AG04449 (cell line): ENCODE measurements at regions not wholly inside any gene's neighbourhood (a gene's known extent, or its start where the extent isn't known, plus 50 kb on each side); places are given as distances from the start of the nearest gene placed in this dataset.

ENCODE experiments used
- CTCF ChIA-PET: fragments of 350-600 bp; formaldehyde crosslinking; extraction: SDS; loops from one replicate; lab custom pipeline; 2021; ENCODE audit warnings: antibody characterized with exemption; lab: Yijun Ruan, JAX
- POLR2A ChIA-PET: fragments of 400-600, 350-600 bp; formaldehyde crosslinking; extraction: SDS; loops from one replicate; lab custom pipeline; 2020; ENCODE audit warnings: antibody characterized with exemption, inconsistent platforms; lab: Yijun Ruan, JAX
- DNase-seq: peaks from one replicate; pipeline ENCODE4 v3.0.0-alpha.2; 2010; ENCODE audit warnings: low read depth, low spot score
- H3K4me3 ChIP-seq: 2 replicates; pipeline ENCODE4 v1.5.1; 2011; ENCODE audit warnings: low read depth, mild to moderate bottlenecking, control low read depth, low read length
- TF ChIP-seq, protein P1 (sequence below): IDR thresholded peaks from one replicate; pipeline ENCODE4 v1.5.1; 2011; ENCODE audit warnings: mild to moderate bottlenecking, moderate library complexity, low read length, control low read depth, inconsistent platforms; ENCODE audit not compliant: insufficient read depth; ENCODE audit errors: missing control alignments

DNA sequence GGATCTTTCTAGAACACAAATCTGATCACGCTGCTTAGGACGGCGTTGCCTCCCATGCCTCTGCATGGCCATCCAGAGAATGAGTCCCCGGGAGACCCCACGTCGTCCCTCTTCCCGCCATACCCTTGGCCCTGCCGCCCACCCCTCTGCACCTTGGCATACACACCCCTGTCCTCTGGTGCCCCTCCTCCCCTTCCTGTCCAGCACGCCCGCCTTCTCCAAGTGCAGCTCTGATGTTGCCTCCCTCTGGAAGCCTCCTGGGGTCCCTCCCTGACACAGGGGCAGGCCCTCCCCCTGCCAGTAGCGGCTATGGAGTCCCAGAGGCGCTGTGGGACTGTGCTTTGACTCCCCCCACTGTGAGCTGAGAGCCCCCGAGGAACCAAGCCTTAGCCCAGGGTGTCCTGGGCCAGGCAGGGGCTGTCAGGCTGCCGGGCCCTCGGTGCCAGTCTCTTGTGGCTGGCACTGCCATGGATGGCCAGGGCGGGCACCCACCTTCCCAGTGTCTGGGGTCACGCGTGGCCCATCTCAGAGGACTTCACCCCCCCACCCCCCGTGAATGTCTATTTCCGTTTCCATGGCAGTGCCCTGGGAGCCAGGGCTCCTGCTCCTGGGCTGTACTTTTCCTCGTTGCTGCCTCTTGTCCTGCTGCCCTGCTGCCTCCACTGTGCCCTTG, 70.5 kb upstream of the RNU6ATAC start:
- TF ChIP-seq, protein P1, sequence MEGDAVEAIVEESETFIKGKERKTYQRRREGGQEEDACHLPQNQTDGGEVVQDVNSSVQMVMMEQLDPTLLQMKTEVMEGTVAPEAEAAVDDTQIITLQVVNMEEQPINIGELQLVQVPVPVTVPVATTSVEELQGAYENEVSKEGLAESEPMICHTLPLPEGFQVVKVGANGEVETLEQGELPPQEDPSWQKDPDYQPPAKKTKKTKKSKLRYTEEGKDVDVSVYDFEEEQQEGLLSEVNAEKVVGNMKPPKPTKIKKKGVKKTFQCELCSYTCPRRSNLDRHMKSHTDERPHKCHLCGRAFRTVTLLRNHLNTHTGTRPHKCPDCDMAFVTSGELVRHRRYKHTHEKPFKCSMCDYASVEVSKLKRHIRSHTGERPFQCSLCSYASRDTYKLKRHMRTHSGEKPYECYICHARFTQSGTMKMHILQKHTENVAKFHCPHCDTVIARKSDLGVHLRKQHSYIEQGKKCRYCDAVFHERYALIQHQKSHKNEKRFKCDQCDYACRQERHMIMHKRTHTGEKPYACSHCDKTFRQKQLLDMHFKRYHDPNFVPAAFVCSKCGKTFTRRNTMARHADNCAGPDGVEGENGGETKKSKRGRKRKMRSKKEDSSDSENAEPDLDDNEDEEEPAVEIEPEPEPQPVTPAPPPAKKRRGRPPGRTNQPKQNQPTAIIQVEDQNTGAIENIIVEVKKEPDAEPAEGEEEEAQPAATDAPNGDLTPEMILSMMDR: no peak
- no peak overlapping the region for H3K4me3 ChIP-seq
- ChIA-PET POLR2A (no interaction called here), CTCF (no interaction called here)
- DNase-seq: no peak

DNA sequence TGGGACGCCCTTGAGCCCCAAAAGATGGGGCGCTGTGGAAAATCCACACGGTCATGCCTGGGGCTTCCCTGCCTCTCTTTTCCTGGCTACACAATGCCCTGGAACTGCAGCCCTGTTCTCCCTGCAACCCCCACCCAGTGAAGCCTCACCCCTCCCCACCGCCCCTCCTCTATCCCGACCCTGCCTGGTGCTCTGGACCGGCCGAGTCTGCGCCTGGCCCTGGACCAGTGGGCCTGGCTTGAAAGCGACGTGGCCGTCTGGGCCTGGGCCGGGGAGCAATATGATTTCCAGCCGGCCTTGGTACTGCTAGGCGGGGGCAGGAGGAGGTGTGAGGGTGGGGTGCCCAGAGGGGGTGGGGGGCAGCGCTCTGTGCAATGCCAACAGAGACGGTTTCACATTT, 71.0 kb upstream of the RNU6ATAC start:
- ChIA-PET CTCF (no interaction called here), POLR2A (no interaction called here)
- no peak for DNase-seq
- TF ChIP-seq, protein P1: no peak
- no peak overlapping the region for H3K4me3 ChIP-seq

DNA sequence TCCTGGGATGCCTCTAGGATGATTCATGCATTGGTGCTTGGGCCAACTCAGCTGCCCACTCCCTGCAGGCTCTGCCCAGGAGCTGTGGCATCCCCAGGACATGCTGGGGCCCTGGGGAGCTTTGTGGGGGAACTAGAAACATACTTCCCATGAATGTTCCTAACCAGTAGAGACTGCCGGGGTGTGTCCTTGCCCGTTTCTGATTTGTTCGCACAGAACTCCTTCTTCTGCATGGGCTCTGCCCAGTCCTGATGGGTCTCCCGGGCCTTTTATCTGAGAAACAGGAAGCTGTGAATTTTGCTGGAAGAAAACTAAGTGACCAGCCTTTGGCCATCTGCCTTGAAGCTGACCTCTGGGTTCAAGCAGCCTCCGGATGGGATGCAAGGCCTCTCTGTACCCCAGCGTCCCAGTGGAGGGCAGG, 71.6 kb upstream of the RNU6ATAC start:
- POLR2A ChIA-PET: no interaction called here
- no peak for DNase-seq
- TF ChIP-seq, protein P1: no peak
- CTCF ChIA-PET: no interaction called here
- no peak overlapping the region for H3K4me3 ChIP-seq

DNA sequence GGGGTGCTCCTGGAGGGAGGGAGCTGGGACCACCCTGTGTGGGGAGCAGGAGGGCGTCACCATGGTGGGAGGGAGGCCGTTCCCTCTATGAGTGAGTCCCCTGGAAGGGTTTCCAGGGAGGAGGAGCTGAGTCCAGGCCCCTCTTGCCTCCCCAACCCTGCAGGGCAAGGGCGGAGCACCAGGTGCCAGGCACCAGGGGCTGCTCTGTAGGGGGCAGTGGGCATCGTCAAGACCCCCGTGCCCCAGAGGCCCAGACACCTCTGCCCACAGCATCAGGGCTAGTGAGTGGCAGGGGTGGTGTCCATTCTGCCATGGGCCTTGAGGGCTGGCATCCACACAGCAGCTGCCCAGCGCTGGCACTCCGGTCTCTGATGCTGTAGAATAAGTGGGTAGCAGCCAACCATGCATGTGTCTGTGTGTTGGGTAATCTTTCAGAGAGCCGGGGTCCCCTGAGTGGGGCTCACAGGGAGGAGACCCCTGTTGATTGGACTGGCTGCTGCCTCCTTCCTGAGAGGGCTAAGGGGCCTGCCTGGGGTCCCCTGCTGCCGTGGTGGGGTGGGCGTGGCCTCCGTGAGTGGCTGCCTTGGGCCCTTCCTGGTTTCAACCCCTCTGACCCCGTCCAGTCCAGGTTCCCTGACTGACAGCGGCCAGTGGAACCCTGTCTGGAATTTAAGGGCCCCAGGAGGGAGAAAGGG, 72.7 kb upstream of the RNU6ATAC start:
- TF ChIP-seq, protein P1: no peak
- DNase-seq: no peak
- ChIA-PET POLR2A (no interaction called here), CTCF (no interaction called here)
- no peak overlapping the region for H3K4me3 ChIP-seq

DNA sequence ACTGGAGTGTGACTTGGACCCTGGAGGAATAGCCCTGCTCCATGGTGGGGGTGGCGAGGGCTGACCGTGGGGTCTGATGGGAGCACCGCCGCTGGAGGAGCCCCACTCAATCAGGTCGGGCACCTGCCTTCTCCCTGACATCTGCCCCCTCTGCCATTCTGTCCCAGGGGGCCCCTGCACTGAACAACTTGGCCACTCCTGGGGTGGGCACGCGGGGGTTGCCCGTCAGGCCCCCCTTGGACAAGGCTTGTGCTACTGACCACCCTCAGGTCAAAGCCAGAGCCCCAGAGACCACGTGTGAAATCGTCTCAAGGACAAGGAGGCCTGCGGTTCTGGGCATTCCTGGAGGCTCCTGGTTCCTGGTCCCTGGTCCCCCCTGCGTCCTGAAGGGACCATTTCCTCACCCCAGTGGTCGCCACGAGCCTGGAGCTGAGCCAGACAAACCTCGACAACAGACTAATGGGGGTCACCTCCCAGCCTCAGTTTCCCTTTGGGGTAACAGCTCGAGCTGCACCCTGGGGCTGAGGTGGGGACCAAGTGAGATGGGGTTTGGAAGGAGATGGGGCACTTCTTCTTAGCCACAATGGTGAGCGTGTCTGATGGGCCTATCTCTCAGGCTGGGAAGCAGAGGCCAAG, 73.4 kb upstream of the RNU6ATAC start:
- CTCF ChIA-PET: interaction anchor here (1.2 kb wide), 1 partner anchor 67 kb away, joined by 3 read pairs; no protein-coding TSS in a partner anchor
- POLR2A ChIA-PET: no interaction called here
- H3K4me3 ChIP-seq: no peak overlapping the region
- TF ChIP-seq, protein P1: no peak
- DNase-seq: no peak
